Left ventricle myocardium superior (tissue), 1 donor: ENCODE measurements at regions not wholly inside any gene's neighbourhood (a gene's known extent, or its start where the extent isn't known, plus 50 kb on each side); places are given as distances from the start of the nearest gene placed in this dataset.

Source experiments
- ATAC-seq: fragments of 200-7000 bp; cut with Tn5 transposase; one replicate; pipeline ENCODE4 v1.9.1; 2020; ENCODE audit warnings: mild to moderate bottlenecking, moderate library complexity
- DNase-seq: peaks from one replicate; pipeline ENCODE4 v3.0.0-alpha.2; 2020
- intact Hi-C: fragments of 100-400 bp; cut with micrococcal nuclease; formaldehyde crosslinking; loops from one replicate; pipeline ENCODE4 v1.11.0; 2022
- donor health status: DM: no; HTN: yes; CAD: no; lungs with severe emphysema.

- no peak for ATAC-seq
- intact Hi-C loops = no loop called here
- DNase-seq = no peak
Observed at GRCh38 chr9:78620764-78621163, 323.8 kb downstream of the PSAT1 start.

DNA sequence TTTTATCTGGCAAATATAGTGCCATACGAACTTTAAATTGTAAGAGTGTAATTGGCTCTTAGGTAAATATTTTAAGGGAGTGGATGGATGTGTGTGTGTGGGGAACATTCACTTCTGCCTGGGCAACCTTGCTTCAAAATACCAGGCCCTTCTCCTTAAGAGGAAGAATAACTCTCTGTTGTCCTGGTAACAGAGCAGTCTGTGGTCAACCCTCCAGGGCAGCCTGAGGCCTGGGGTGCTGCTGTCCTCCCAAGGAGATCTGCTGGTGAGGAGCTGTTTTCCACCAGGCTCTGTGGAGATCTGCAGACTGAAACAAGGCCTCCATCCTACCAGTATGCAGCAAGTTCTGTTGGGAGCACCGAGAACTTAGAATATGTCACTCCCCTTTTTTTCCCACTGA lies 325.2 kb downstream of the PSAT1 start:
- no peak for ATAC-seq
- intact Hi-C loops = no loop called here
- no peak for DNase-seq

GRCh38 chr9:78626971-78627370 lies 330.0 kb downstream of the PSAT1 start:
- ATAC-seq (no peak), DNase-seq (no peak)
- intact Hi-C loops = no loop called here

DNA sequence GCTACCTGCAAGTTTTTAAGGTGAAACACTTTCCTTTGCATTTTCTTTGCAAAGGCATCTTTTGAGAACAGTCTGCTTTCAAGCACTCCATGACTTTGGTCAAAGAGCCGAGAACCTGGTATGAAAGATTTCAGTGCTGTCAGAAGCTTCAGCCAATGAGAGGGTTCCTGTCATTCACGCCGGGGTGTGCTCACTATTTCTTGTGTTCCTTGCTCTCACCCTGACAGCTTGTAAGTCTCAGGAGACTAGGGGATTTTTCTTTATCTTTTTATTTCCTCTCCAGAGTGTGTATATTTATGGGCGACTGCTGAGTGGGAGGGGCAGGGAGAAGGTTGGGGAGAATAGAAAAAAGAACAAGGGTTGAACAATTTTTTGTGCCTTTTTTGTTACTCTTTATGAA lies 334.0 kb downstream of the PSAT1 start:
- intact Hi-C loops = no loop called here
- DNase-seq = no peak
- no peak for ATAC-seq

DNA sequence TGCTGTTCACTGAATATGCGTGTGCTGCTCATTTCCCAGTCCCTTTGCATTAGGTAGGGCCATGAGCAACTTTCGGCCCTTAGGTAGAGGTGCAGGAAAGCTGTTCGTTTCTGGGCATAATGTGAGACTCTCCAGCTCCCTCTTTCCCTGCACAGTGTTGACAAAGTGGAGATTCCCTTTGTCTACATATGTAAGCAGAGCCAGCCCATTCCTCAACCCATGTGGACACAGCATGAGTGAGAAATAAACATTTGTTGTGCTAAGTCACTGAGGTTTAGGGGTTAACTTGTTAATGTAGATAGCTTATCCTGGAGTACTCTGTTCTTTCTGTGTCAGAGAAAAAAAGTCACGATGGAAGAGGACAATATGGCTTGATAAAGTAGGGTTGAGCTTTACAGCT lies 343.8 kb downstream of the PSAT1 start:
- intact Hi-C loops = no loop called here
- ATAC-seq (no peak), DNase-seq (no peak)

GRCh38 chr9:78644359-78644758 lies 347.4 kb downstream of the PSAT1 start:
- no peak for ATAC-seq

DNA sequence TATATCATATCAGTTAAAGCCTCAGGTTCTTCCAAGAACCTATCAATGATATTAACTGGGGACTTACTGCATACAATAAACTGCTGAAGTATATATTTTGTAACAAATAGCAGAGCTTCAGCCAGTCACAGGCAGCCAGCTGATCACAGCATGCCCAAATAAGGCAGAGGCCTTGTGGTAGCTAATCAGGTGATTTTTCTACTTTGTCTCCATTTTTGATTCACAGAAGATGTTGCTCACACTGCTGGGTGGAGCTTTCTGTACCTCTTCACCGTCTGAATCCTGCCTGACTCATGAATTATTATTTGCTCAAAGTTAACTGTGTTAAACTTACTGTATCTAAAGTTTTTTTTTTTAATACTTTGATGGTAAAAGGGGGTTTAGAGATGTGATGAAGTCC lies 357.4 kb downstream of the PSAT1 start:
- no peak for ATAC-seq
- no peak for DNase-seq

More at GRCh38 chr9:78644359-78644758, 347.4 kb downstream of the PSAT1 start:
- DNase-seq = no peak
- intact Hi-C loops = no loop called here

GRCh38 chr9:78663369-78663768 lies 366.4 kb downstream of the PSAT1 start:
- DNase-seq (no peak), ATAC-seq (no peak)
- intact Hi-C loops = no loop called here

More for the DNA sequence above, 357.4 kb downstream of the PSAT1 start:
- intact Hi-C loops = no loop called here

GRCh38 chr9:78664370-78664769 lies 367.4 kb downstream of the PSAT1 start:
- DNase-seq (no peak), ATAC-seq (no peak)
- intact Hi-C loops = no loop called here

DNA sequence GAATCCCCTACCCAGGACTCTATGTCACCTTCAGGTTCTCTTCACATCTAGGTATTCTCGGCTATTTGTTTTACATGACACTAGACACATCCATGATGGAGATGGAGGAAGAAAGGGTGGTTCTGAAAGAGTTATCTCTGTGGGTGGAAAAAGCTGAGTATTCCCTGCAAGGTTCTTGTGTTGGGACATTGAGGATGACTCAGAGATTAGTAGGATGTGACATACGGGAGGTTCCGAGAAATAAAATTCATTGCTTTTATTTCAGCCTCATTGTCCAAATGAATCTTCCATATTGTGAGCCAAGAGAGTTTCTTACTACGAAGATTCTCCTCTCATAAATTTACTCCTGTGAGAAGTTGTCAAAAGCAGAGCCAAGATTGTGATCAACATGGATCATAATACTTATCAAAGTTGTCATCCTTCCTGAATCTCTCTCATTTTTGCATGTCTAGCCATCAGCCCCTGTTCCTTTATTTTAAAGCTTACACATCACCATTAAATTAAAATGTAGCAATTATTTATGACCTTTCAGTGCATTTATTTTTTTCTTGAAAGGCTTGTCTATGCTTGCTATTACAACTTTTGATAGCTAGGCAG lies 370.0 kb downstream of the PSAT1 start:
- DNase-seq (no peak), ATAC-seq (no peak)
- intact Hi-C loops = no loop called here

DNA sequence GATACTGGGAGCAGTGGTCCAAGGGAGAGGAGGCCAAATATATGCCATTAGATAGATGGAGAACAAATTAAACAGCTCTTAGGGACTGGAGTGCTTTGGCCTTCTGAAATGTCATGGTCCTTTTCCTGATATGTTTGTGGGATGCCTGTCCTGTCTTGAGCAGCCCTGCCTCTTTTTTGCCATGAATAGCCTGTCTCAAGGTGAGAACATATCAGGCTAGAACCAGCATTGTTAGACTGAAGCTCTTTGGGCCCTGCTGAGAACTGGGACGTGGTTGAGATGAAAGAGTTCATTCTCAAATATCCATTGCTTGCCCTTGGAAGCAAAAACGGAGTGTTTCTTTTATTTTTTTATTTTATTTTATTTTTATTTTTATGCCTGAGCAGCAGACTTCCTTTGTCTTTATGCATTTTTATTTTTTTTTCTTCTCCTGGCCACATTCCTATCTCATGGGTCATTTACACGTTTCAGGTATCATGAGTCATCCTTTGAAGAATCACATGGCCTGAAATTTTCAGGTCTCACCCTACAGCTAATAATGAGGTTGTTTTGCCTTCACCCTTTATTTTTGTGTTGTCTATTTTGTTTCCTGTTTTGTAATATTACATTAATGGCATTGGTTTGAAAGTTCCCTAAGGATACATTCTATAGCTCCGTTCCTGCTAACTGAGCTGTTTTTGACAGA lies 371.4 kb downstream of the PSAT1 start:
- intact Hi-C loops = no loop called here
- ATAC-seq = no peak
- DNase-seq = no peak

- DNase-seq (no peak), ATAC-seq (no peak)
- intact Hi-C loops = no loop called here
Observed at GRCh38 chr9:78669591-78669990, 372.7 kb downstream of the PSAT1 start.

- intact Hi-C loops = no loop called here
- ATAC-seq = no peak
- no peak for DNase-seq
Observed at GRCh38 chr9:78671785-78672184, 374.9 kb downstream of the PSAT1 start.

DNA sequence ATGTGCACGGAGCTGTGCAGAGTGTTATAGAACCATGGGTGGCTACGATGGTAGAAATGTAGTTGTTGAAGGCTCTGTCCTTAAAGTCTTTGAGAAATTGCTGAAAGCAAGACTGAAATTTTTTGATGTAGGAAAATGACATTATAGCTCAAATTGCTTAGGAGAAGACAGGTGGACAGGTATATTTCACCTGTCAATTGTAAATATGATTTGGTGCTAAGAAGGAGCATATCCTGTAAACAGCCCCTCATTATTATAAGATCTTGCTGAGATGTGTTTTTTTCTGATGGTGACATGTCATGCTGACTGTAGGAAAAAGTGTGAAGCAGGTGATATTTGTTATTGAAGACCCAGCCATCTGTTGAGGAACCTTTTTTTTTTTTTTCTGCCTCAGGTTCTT lies 377.9 kb downstream of the PSAT1 start:
- intact Hi-C loops = no loop called here
- DNase-seq (no peak), ATAC-seq (no peak)

DNA sequence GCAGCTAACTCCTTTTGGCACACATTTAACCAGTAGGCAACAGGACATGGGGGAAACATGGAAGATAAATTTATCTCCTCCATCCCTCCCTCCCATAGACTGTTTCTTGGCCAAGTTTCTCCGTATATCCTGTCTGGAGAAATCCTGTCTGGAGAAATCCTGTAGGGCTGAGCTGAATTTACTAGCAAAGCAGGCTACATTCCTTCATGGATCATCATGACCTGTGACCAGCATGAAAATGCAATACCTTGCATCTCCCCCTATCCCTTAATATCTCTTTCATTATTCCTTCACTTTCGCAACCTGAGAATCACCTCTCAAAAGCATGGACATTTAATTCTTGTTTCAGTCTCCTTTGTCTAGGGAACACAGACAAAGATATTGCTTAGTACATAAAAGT lies 379.1 kb downstream of the PSAT1 start:
- ATAC-seq (no peak), DNase-seq (no peak)
- intact Hi-C loops = no loop called here

GRCh38 chr9:78676623-78677022 lies 379.7 kb downstream of the PSAT1 start:
- intact Hi-C loops = no loop called here
- no peak for DNase-seq
- no peak for ATAC-seq

GRCh38 chr9:78677326-78677725 lies 380.4 kb downstream of the PSAT1 start:
- ATAC-seq (no peak), DNase-seq (no peak)
- intact Hi-C loops = no loop called here

DNA sequence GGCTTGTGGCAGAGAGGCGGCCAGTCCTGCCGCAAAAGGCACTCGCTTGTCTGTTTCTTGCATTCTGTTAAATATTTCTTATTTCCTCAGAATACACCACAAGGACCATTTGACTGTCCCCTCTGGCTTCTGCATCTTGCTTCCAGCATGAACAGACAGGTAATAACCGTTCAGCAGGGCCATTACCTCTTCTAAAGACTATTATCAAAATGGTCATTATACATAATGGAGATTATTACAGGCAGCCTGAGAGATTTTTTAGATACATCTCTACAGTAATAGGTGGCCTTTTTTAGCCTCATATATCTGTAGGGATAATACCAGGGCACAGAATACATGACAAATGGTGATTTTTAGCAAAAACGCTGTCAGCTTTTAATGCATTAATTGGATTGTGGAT lies 382.0 kb downstream of the PSAT1 start:
- no peak for ATAC-seq
- intact Hi-C loops = no loop called here
- DNase-seq = no peak

DNA sequence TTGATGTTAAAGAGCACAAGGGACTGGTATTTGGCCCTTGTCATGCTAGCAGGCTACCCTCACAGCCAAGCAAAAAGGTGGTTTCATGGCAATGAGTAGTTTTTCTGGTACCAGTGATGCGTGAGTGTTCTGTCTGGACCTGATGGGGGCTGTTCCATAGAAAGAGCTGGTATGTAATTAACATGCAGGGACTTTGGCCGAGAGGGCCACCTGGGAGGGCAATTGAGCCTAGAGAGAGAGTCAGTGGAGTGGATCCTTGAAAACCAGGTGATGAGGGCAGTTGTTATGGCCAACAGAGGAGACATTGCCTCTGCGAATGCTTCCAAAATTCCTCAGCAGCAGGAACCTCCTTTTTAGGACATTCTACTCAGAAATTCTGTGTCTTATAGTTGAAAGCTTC lies 383.3 kb downstream of the PSAT1 start:
- DNase-seq (no peak), ATAC-seq (no peak)
- intact Hi-C loops = no loop called here

- DNase-seq = no peak
- intact Hi-C loops = no loop called here
- ATAC-seq = no peak
Observed at GRCh38 chr9:78682216-78682615, 385.3 kb downstream of the PSAT1 start.

DNA sequence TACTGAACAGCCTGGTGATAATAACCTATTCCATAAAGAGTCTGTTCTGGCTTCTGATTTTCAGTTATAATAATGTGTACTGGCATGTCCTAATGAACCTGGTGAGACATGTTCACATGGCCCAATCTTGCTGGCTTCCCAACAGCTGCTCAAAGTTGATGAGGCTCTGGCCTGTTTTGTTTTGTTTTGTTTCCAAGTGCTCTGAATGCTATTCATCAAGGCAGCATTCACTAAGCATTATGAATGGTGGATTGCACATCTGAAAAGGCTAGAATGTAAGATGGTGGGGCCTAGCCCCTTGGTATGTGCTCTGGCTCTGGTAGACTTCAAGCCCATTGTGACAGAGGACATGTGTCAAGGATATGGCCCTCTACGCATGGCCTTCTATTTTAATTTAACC lies 388.5 kb downstream of the PSAT1 start:
- intact Hi-C loops = no loop called here
- no peak for ATAC-seq

More for the DNA sequence above, 388.5 kb downstream of the PSAT1 start:
- DNase-seq = no peak
